Lower leg skin (tissue), 3 donors: ENCODE measurements at regions not wholly inside any gene's neighbourhood (a gene's known extent, or its start where the extent isn't known, plus 50 kb on each side); places are given as distances from the start of the nearest gene placed in this dataset.

Source experiments
- POLR2A ChIP-seq, 2 donors: fragments of 450-650 bp; IDR thresholded peaks; one replicate each; pipeline ENCODE4 v1.6.1; 2016 to 2017; ENCODE audit warnings: antibody characterized with exemption in 2 of 2, mild to moderate bottlenecking in 1 of 2, moderate library complexity in 1 of 2
- TF ChIP-seq, protein P1 (sequence below), 3 donors: fragments of 450-650 bp; IDR thresholded peaks; one replicate each; pipeline ENCODE4 v1.5.1; 2016; ENCODE audit warnings: antibody characterized with exemption in 3 of 3, mild to moderate bottlenecking in 3 of 3, moderate library complexity in 2 of 3

DNA sequence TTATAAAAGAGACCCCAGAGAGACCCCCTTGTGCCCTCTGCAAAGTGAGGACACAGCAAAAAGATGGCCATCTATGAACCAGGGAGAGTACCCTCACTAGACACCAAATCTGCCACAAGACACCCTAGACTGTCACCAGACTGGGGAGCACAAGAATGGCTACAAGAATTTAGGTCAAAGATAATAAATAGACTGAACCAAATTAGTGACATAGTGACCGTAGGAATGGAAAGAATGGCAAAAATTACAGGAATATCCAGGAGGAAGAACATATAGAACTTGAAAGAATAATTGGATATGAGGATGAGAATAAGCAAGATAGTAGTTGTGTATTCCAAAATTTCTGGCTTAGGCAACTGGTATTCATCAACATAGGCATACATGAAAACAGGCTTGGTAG lies 235.0 kb downstream of the NNT start:
- TF ChIP-seq, protein P1, sequence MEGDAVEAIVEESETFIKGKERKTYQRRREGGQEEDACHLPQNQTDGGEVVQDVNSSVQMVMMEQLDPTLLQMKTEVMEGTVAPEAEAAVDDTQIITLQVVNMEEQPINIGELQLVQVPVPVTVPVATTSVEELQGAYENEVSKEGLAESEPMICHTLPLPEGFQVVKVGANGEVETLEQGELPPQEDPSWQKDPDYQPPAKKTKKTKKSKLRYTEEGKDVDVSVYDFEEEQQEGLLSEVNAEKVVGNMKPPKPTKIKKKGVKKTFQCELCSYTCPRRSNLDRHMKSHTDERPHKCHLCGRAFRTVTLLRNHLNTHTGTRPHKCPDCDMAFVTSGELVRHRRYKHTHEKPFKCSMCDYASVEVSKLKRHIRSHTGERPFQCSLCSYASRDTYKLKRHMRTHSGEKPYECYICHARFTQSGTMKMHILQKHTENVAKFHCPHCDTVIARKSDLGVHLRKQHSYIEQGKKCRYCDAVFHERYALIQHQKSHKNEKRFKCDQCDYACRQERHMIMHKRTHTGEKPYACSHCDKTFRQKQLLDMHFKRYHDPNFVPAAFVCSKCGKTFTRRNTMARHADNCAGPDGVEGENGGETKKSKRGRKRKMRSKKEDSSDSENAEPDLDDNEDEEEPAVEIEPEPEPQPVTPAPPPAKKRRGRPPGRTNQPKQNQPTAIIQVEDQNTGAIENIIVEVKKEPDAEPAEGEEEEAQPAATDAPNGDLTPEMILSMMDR (IDR thresholded peaks at IDR 0.05): no peak
- TF ChIP-seq POLR2A (IDR thresholded peaks at IDR 0.05): no peak
